GM12891 (cell line): ENCODE measurements at regions not wholly inside any gene's neighbourhood (a gene's known extent, or its start where the extent isn't known, plus 50 kb on each side); places are given as distances from the start of the nearest gene placed in this dataset.

Experiments
- POLR2A ChIP-seq: IDR thresholded peaks from 2 replicates; pipeline ENCODE4 v1.6.1; 2011; ENCODE audit warnings: low read depth, low read length, control low read depth
- POLR2AphosphoS5 ChIP-seq: IDR thresholded peaks from 2 replicates; pipeline ENCODE4 v1.6.1; 2011; ENCODE audit warnings: low read depth, low read length, control low read depth

DNA sequence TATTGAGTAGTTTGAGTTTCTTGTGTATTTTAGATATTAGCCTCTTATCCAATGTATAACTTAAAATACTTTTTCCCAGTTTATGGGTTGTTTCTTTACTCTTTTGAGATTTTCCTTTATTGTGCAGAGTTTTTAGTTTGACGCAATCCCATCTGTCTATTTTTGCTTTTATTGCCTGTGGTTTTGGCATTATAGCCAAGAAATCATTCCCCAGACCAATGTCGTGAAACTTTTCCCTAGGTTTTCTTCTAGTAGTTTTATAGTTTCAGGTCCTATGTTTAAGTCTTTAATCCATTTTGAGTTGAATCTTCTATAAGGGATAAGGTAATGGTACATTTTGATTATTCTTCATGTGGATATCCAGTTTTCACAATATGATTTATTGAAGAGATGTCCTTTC is 87.6 kb downstream of the LEPR start:
- TF ChIP-seq POLR2A (no peak), POLR2AphosphoS5 (no peak)
